Activated T-cell treated with anti-CD3 and anti-CD28 coated beads for 24 hours (primary cell): ENCODE measurements at regions not wholly inside any gene's neighbourhood (a gene's known extent, or its start where the extent isn't known, plus 50 kb on each side); places are given as distances from the start of the nearest gene placed in this dataset.
"Not testable (repeated sequence)": the region's sequence is repeated elsewhere in the genome, so short reads cannot be mapped to it uniquely, and the experiment has no call there.

Experiments used
- DNase-seq: peaks from one replicate; pipeline ENCODE4 v3.0.0-alpha.2; 2020; ENCODE audit warnings: low read depth

DNA sequence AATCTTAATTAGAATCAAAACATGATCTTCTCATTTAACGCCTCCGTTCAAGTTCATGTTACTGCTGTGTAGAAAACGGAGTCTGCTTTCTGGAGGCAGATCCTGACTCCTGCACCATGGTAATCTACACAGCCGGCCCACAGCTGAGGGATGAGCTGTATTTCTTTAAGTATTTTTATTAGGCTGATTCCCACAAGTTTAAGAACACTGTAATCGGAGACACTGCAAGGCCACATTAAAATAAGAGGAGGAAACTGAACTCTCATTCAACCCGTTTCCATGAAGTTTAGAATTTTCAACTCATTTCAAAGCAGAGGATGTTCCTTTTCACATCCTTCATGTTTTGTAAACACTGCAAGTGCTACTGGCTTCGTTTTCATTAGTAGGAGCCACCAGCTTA lies 372.2 kb downstream of the NFIB start:
- DNase-seq: no peak

- DNase-seq: no peak
These were observed 374.0 kb downstream of the NFIB start for GRCh38 chr9:13939701-13940490.

DNA sequence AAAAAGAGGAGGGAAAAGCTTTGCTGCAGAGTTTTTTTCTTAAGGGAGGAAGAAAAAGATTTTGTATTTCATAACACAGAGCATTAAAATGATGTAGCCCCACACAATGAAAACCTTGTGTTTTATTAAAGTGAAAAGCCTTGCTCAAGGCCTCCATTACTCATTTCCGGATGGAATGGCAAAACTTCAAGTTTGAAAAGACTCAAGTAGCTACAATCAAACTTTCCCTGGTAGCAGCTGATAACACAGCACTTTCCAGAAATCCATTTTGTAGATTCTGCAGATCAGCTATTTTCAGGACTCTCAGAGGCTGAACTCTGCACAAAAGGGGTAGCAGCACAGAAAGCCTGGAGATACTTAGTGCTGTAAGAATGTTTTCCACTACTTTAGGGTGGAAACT lies 374.8 kb downstream of the NFIB start:
- DNase-seq: no peak

GRCh38 chr9:13934416-13934815 lies 379.5 kb downstream of the NFIB start:
- DNase-seq: no peak

GRCh38 chr9:13933268-13933656 lies 380.7 kb downstream of the NFIB start:
- no peak for DNase-seq

DNA sequence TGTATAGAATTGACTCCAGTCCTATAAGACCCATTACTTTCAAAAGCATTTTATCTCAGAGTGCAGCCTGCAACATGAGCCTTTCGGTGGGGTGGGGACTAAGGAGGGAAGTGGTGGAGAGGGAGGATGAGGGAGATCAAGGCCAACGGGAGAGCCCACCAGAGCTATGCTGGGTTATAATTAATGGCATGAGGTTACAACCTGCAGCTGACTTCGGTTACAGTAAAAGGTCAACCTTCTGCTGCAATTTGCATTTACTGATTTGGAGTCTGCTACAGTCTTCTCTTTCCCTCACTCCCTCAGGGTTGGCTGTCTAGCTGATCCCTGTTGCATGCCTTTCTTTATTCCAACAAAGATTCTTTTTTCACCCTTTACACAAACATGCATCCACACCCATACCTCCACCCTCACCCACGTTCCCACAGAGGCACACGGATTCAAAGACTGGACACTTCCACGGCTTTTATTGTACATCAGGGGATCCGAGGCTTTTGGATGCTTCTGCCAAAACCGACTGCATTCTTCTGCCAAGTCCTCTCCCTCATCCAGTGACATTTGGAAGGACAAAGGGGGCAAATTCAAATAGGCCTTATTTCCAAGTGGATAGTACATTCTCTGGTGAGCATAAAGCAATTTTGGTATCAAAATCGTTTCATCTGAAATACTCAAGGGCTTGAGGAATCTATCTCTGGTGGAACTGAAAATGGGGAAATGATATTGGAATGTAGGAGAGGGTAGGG lies 381.2 kb downstream of the NFIB start:
- no peak for DNase-seq

DNA sequence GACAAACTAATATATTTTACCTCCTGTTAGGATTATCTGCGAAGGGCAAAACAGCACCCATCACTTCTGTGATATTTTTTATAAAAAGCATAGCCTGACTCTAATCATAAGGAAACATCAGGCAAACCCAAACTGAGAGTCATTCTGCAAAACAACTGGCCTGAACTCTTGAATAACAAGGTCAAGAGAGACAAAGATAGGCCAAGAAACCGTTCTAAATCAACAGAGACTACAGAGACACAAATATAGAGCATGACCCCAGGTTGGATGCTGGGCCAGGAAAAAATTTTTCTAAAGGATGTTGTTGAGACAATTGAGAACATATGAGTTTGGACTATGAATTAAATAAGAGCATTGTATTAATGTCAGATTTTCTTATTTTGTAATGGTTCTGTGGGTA lies 384.9 kb downstream of the NFIB start:
- no peak for DNase-seq

DNA sequence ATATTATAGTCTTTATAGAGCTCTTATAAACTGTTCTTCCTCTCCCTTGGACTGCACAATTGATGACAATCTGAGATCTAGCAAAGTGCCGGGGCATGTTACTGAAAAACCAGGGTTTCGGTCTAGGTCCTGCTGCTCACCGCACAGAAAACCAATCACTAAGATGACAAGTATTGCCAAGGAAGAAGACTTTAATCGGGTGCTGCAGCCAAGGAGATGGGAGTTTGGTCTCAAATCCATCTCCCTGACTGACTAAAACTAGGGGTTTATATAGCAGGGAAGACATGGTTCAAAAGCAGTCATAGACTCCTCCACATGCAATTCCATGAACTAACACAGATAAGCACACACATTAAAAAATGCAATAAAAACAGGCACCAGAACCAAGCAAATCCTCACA lies 390.6 kb downstream of the NFIB start:
- no peak for DNase-seq

DNA sequence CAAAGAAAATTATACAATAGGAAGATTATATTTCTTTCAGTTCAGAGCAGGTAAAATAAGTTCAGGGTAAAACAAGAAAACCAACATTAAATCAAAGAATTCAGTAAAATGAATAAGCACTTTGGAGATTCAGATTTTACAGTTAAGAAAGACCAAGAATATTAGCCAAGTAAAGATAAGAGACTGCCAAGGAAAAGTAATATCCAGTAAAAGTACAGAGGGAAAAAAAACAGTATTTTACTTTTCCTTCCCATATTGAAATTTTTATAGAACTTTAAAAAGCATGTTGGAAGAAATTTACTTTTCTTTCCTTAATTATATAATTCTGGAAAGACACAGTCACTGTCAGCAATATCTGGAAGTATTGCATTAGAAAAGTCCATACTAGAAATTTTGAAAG lies 393.4 kb downstream of the NFIB start:
- DNase-seq: no peak

DNA sequence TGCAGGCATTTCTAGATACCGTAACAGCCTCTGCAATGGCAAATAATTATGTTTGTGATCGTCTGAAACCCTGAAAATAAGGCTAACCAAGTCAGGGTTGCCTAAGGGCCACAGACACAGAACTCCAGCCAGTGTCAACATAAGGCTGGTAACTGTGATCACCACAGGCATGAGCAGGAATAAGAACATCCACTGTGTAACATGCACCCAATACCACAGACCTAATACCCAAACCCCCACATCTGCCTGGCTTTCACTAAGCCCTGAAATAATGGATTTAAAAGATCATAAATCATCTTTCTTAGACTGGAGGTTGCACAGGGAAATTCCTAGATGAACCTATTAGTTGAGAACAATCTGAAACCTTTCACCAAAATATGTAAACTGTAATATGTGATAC lies 394.5 kb downstream of the NFIB start:
- DNase-seq: no peak

GRCh38 chr9:13917534-13917933 lies 396.4 kb downstream of the NFIB start:
- no peak for DNase-seq

DNA sequence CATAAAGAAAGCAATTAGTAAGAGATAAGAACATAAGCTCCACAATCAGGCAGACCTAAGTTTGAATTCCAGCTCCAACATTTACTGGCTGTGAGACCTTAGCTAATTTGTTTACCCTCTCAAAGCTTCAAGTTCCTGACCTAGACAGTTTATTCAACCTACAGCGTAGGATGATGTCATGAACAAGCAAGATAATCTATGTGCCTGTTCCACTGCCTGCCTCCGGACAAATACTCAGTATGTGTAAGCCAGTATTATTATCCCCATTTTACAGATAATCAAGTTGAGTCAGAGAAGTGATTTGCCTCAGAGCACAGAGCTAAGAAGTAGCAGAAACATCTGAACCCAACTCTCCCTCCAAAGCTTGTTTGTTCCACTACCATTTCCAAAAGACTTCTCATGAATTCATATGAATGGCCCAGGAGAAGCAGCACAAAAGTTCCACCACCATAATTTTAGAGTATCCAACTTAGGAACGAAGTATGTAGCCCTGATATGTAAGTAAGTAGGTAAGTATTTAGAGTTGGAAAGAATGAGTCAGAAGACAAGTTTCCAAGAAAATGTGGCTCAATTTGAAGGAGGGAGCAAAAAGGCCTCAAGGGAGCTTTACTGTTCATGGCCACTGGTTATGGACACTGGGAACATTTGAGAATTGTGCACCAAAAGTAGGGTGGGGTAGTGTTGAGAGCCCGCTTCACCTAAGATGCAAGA lies 398.2 kb downstream of the NFIB start:
- DNase-seq: no peak

- no peak for DNase-seq
These were observed 398.8 kb downstream of the NFIB start for GRCh38 chr9:13915131-13915530.

- no peak for DNase-seq
These were observed 402.5 kb downstream of the NFIB start for GRCh38 chr9:13911473-13911872.

GRCh38 chr9:13907842-13908241 lies 406.1 kb downstream of the NFIB start:
- DNase-seq: not testable (repeated sequence)

DNA sequence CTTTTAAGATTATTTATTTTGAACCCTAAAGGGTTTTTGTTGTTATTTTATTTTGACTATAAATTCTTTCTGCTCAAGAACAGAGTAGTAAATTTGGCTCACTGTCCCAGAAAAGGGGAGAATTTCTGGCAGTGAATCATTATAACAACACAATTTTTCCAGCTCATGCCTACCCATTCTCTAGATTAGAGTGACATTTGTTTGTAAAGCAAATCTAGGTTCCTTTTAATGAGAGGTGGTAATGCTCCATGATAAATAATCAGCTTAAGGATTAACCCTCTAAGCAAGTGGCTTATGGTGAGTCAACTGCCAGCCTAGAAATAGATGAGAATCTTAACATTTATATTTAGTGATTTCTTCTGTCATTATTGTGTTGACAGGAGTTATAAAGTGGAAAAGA lies 409.2 kb downstream of the NFIB start:
- DNase-seq: no peak

GRCh38 chr9:13904311-13904710 lies 409.6 kb downstream of the NFIB start:
- no peak for DNase-seq

- DNase-seq: no peak
These were observed 411.5 kb downstream of the NFIB start for GRCh38 chr9:13902286-13903066.

DNA sequence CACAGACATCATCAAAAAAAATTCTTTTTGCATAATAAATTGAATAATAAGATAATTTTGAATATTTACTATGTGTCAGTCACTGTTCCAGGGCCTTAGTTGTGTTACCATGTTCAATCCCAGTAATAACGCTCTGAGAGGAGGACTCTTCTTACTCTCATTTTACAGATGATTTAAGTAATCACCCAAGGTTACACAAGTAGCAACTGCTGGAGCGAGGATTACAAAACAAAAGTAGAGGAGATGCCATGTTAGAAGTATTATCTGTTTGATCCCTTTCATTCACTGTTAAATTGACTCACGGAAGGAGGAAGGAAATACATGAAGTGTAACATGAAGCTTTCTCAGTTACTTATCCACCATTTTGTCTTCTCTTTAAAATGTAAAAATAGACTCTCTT lies 412.8 kb downstream of the NFIB start:
- DNase-seq: no peak

DNA sequence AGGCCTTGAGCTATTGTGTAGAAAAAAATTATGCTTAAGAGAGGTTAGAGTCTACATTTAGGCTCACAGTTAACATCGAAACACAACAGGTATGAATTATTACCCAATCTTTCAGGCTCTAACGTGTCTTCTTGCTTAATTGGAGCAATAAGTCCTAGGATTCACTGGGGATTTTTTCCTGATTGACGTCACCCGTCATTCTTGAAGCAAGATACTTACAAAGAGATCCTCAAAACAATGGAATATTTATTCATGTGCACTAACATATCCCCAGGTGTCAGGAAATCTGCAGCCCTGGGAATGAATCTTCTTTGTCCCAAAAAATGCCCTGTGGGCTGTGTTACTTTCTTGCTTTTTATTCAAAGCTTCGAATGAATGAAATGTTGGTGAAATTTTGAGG lies 413.5 kb downstream of the NFIB start:
- DNase-seq: no peak

- DNase-seq: no peak
These were observed 414.0 kb downstream of the NFIB start for GRCh38 chr9:13899924-13900323.

- no peak for DNase-seq
These were observed 415.0 kb downstream of the NFIB start for GRCh38 chr9:13898957-13899356.
